HPDE6-E6E7 (cell line): ENCODE measurements at regions not wholly inside any gene's neighbourhood (a gene's known extent, or its start where the extent isn't known, plus 50 kb on each side); places are given as distances from the start of the nearest gene placed in this dataset.
"Not testable (repeated sequence)": the region's sequence is repeated elsewhere in the genome, so short reads cannot be mapped to it uniquely, and the experiment has no call there.

Source experiments
- DNase-seq: peaks from one replicate; pipeline ENCODE4 v3.0.0; 2011; ENCODE audit warnings: missing footprints; ENCODE audit errors: extremely low spot score

GRCh38 chr12:17108877-17109541, 503.0 kb upstream of the LMO3 start:
- peak; percentile 37 for DNase-seq

- DNase-seq: no peak
Observed at GRCh38 chr12:17104801-17105200, 498.8 kb upstream of the LMO3 start.

- no peak for DNase-seq
Observed at GRCh38 chr12:17097674-17098073, 491.7 kb upstream of the LMO3 start.

GRCh38 chr12:17084831-17085230, 478.9 kb upstream of the LMO3 start:
- no peak for DNase-seq

- DNase-seq: no peak
Observed at GRCh38 chr12:17079251-17079909, 473.4 kb upstream of the LMO3 start.

DNA sequence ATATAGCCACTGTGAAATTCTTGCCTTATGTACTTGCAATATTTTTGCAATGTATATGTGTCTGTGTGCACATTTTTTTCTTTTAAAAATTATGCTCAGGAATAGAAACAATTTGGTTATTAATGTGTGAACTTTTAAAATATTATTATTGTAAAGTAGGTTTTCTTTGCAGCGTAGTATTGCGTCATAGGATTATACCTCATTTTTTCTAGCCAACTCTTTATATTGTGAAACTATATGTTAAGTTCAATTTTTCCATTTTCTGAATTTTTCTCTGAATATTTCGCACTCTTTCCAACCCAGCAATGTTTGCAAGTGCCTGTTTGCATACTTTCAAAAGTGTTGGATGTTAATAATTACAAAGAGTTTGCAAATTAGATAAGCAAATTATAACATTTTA, 471.6 kb upstream of the LMO3 start:
- DNase-seq: no peak

GRCh38 chr12:17076811-17077210, 470.8 kb upstream of the LMO3 start:
- DNase-seq: no peak

GRCh38 chr12:17076028-17076744, 470.2 kb upstream of the LMO3 start:
- DNase-seq: peak; percentile 40

GRCh38 chr12:17064834-17065233, 458.9 kb upstream of the LMO3 start:
- DNase-seq: no peak

DNA sequence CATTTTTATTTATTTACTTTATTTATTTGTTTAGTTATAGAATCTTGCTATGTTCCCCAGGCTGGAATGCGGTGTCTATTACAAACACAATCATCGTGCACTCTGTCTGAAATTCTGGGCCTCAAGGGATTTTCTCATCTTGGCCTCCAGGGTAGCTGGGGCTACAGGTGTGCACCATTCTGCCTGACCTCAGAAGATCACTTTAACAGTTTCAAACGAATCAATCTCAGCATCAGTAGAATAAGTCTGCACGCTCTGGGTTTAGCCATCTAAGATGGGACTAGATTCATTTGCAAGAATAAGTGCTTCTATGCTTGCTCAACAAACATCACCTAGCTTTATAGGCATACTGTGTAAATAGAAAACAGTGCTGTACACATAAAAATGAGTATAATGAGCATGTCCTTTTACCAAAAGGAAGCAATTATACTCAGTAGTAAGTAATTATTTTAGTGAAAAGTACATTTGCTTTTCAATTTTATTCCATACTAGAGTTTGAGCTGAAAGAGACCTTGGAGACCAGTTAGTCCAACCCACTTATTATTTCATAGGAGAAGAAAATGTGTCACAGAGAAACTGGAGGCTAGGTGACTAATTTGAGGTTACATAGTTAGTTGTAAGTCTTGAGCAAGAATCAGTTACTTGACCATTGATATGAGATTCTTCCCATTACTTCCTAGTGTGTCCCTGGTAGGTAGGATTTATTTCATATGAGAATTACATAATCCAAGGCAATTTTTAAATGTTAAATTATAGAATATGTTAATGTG, 456.5 kb upstream of the LMO3 start:
- peak; percentile 33 for DNase-seq

- peak; percentile 3 for DNase-seq
Observed at GRCh38 chr12:17060260-17060659, 454.3 kb upstream of the LMO3 start.

- DNase-seq: no peak
Observed at GRCh38 chr12:17056546-17056945, 450.6 kb upstream of the LMO3 start.

- no peak for DNase-seq
Observed at GRCh38 chr12:17038923-17039322, 433.0 kb upstream of the LMO3 start.

DNA sequence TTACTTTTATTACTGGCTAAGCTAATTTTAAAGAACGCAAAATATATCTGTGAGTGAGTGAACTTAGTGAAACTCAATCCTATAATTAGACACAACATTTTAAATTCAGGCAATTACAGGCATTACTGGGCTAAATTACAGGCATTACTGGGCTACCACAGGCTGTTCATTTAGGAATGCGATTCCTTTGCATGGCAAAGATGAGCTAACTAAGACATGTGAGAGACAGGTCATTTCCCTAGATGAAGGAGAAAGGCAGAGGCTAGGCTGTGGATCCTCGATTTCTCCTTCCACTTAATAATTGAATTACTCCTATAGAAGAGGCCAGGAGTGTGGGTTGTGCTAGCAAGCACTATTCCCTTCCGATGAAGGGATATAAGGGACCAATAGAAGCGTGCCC, 429.4 kb upstream of the LMO3 start:
- DNase-seq: no peak

DNA sequence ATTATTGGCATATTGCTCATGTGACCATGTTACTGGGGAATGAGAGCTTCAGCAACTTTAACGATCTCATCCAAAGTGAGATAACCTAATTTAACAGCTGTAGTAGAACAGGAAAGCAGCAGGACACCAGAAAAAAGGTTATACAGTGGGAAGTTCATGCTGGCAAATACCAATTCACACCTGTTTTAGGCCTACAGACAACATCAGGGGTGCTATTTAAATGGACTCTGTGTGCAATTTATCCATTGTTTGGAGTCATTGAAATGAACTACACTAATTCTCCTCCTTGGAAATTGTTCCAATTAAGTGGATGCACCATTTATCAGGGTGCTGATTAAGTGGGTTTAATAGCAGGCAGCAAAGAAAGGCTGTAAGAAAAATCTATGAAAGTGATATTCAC, 424.4 kb upstream of the LMO3 start:
- DNase-seq: no peak

GRCh38 chr12:17028348-17028747, 422.4 kb upstream of the LMO3 start:
- DNase-seq: no peak

DNA sequence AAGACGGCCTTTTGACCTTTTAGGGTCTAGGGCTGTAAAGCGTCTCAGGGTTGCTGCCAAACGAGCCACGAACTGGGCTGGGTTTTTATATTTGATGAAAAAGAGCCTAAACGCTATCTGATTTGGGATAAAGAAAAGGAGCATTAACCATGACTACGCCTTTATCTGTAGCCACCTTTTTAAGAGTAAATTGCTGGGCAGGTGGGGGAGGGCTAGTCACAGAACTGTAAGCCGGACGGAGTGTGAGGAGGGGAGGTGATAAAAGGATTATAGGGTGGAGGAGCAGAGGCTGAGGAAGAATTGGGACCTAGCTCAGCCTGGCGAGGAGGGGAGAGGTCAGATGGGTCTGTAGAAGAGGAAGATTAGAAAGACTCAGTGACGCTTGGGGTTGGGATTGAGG, 419.5 kb upstream of the LMO3 start:
- not testable (repeated sequence) for DNase-seq

DNA sequence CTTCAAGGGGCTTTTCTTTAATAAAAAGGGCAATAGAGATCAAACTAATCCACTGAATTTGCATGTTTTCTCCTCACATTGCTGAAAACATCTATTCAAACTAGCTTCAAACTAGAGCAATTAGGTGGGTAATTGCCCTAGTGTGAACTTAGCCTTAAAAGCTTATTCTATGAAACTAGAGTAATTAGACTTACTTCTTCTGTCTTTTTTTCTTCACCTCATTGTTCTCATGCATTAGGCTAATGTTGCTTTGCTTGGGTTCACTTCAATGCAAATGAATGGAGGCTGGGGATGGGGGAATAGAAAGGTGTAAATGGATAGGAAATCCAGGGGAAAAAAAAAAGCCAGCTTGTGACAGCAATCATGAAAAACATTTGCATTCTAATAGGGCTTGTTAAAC, 414.8 kb upstream of the LMO3 start:
- DNase-seq: no peak

- DNase-seq: no peak
Observed at GRCh38 chr12:17017402-17017801, 411.4 kb upstream of the LMO3 start.

- peak; percentile 64 for DNase-seq
Observed at GRCh38 chr12:17016116-17016864, 410.3 kb upstream of the LMO3 start.

- no peak for DNase-seq
Observed at GRCh38 chr12:17015501-17015900, 409.5 kb upstream of the LMO3 start.
